SK-N-MC (cell line): ENCODE measurements at regions not wholly inside any gene's neighbourhood (a gene's known extent, or its start where the extent isn't known, plus 50 kb on each side); places are given as distances from the start of the nearest gene placed in this dataset.

Experiments
- DNase-seq: peaks from one replicate; pipeline ENCODE4 v3.0.0-alpha.2; 2011; ENCODE audit warnings: low read depth, low spot score
- H3K27ac ChIP-seq: fragments of 200-600 bp; sonication (generic); 2 replicates; pipeline ENCODE4 v1.5.1; 2016; ENCODE audit warnings: mixed run types
- H3K36me3 ChIP-seq: fragments of 200-600 bp; sonication (generic); 2 replicates; pipeline ENCODE4 v1.6.1; 2017; ENCODE audit warnings: antibody characterized with exemption, low read length, mixed read lengths; ENCODE audit not compliant: insufficient read depth
- H3K4me3 ChIP-seq: fragments of 200-600 bp; sonication (generic); 2 replicates; pipeline ENCODE4 v1.5.1; 2016
- H3K9ac ChIP-seq: fragments of 200-600 bp; sonication (generic); 2 replicates; pipeline ENCODE4 v1.8.0; 2017; ENCODE audit warnings: mixed run types, mixed read lengths; ENCODE audit not compliant: insufficient read length
- H3K9me3 ChIP-seq: fragments of 200-600 bp; sonication (generic); 2 replicates; pipeline ENCODE4 v1.6.1; 2017; ENCODE audit warnings: low read depth, mild to moderate bottlenecking, antibody characterized with exemption, low read length, moderate library complexity, mixed read lengths
- EZH2 ChIP-seq: fragments of 200-600 bp; sonication (generic); IDR thresholded peaks from one replicate; pipeline ENCODE4 v1.6.1; 2017; ENCODE audit warnings: antibody characterized with exemption
- FOXP2 ChIP-seq: optimal IDR thresholded peaks from 2 replicates; pipeline ENCODE3; 2011; ENCODE audit warnings: mild to moderate bottlenecking, moderate library complexity; ENCODE audit not compliant: insufficient read depth; ENCODE audit errors: extremely low read length, control extremely low read depth
- POLR2AphosphoS5 ChIP-seq: IDR thresholded peaks from 2 replicates; pipeline ENCODE4 v1.6.1; 2012; ENCODE audit warnings: mild to moderate bottlenecking, low read depth, low read length, borderline replicate concordance

GRCh38 chr10:130654726-130655125 is 518.5 kb downstream of the GLRX3 start:
- Histone ChIP-seq H3K9me3 (no peaks in the 10 kb centered on the region), H3K36me3 (no peaks in the 10 kb centered on the region), H3K9ac (no peak overlapping the region), H3K4me3 (no peak overlapping the region), H3K27ac (no peak overlapping the region)
- TF ChIP-seq FOXP2 (no peak), POLR2AphosphoS5 (no peak), EZH2 (no peak)
- DNase-seq: no peak

GRCh38 chr10:130655313-130656186 is 519.4 kb downstream of the GLRX3 start:
- Histone ChIP-seq H3K9ac (no peak overlapping the region), H3K36me3 (no peaks in the 10 kb centered on the region), H3K9me3 (no peaks in the 10 kb centered on the region), H3K4me3 (no peak overlapping the region), H3K27ac (no peak overlapping the region)
- TF ChIP-seq EZH2 (no peak), FOXP2 (no peak), POLR2AphosphoS5 (no peak)
- DNase-seq: no peak

GRCh38 chr10:130656187-130656575 is 520.0 kb downstream of the GLRX3 start:
- no peak for DNase-seq
- H3K4me3 ChIP-seq: no peak overlapping the region

GRCh38 chr10:130656582-130657133 is 520.5 kb downstream of the GLRX3 start:
- Histone ChIP-seq H3K36me3 (no peaks in the 10 kb centered on the region), H3K27ac (no peak overlapping the region), H3K9me3 (no peaks in the 10 kb centered on the region), H3K4me3 (no peak overlapping the region), H3K9ac (no peak overlapping the region)
- no peak for DNase-seq
- no peak for TF ChIP-seq POLR2AphosphoS5

More at GRCh38 chr10:130656187-130656575, 520.0 kb downstream of the GLRX3 start:
- Histone ChIP-seq H3K36me3 (no peaks in the 10 kb centered on the region), H3K9me3 (no peaks in the 10 kb centered on the region), H3K9ac (no peak overlapping the region), H3K27ac (no peak overlapping the region)
- TF ChIP-seq POLR2AphosphoS5 (no peak), EZH2 (no peak), FOXP2 (no peak)

DNA sequence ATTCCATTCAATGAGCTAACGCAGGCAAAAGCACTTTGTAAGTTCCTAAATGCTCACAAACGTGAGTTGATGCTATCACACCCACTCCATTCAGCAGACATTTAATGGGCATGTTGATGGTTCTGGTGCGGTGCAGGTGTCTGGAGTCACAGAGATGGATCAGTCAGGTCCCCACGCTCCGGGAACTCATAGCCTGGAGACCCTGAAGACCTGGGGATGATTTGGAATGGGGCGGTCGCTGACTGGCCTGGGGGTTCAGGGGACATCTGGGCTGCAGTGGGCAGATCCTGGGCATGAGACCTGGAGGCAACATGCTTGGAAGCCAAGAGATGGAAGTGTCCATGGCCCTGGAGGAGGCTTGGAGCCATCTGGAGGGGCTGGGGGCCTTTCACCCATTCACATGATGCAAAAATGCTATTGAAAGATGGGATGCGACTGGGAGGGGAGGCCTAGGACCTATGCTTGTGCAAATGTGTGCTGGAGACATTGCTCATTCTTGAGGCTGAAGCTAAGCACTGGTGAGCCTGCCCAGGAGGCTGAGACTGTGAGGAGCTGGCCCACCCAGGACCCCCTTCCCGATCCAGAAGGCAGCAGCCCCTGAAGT is 522.6 kb downstream of the GLRX3 start:
- H3K36me3 ChIP-seq: no peaks in the 10 kb centered on the region
- TF ChIP-seq EZH2 (no peak), FOXP2 (no peak), POLR2AphosphoS5 (no peak)
- no peak overlapping the region for H3K27ac ChIP-seq
- H3K4me3 ChIP-seq: no peak overlapping the region
- H3K9ac ChIP-seq: no peak overlapping the region
- DNase-seq: no peak
- H3K9me3 ChIP-seq: no peaks in the 10 kb centered on the region

- H3K27ac ChIP-seq: no peak overlapping the region
- no peak for DNase-seq
- TF ChIP-seq POLR2AphosphoS5: no peak
- TF ChIP-seq EZH2: no peak
- TF ChIP-seq FOXP2: no peak
- H3K4me3 ChIP-seq: no peak overlapping the region
- H3K36me3 ChIP-seq: no peaks in the 10 kb centered on the region
- no peak overlapping the region for H3K9ac ChIP-seq
- H3K9me3 ChIP-seq: no peaks in the 10 kb centered on the region
Observed at GRCh38 chr10:130659528-130659927, 523.3 kb downstream of the GLRX3 start.

DNA sequence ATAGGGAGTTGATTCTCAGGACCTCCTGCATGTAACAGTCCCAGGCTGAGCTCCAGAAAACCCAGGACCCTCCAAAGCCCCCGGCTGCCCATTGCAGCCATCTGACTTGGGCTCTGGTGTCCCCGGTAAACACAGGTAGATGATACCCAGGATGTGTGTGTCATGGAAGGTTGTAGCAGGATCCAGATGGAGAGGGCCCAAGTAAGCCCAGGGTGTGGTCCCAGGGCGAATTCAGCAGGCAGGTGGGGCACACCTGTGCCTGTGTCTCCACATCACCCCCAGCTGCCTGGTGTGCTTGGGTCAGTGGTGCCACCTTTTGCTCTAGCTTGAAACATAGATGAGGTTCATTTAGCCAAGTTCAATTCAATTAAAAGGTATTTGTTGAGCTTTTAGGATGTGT is 524.1 kb downstream of the GLRX3 start:
- no peaks in the 10 kb centered on the region for H3K9me3 ChIP-seq
- no peak overlapping the region for H3K9ac ChIP-seq
- H3K36me3 ChIP-seq: no peaks in the 10 kb centered on the region
- no peak overlapping the region for H3K27ac ChIP-seq
- no peak for DNase-seq
- no peak overlapping the region for H3K4me3 ChIP-seq
- TF ChIP-seq EZH2 (no peak), POLR2AphosphoS5 (no peak), FOXP2 (no peak)

DNA sequence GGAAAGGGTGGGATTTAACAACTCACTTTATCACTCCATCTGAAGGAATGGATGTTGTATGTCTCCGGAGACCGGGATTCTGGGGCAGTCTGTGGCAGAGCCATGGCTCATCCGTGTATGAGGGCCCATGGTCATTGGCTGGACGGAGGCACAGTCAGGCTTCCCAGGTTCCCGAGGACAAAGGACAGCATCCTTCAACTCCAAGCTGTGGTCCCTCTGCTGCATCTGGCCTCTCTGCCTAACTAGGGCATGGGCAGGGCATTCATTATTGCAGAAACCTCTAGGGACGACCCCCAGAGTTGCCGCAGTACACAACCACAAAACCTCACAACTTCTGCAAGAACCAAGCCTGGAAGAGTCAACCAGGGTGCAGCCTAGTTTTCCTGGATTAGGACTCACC is 525.2 kb downstream of the GLRX3 start:
- Histone ChIP-seq H3K4me3 (no peak overlapping the region), H3K9ac (no peak overlapping the region), H3K9me3 (no peaks in the 10 kb centered on the region), H3K27ac (no peak overlapping the region), H3K36me3 (no peaks in the 10 kb centered on the region)
- no peak for DNase-seq
- TF ChIP-seq POLR2AphosphoS5 (no peak), FOXP2 (no peak), EZH2 (no peak)
